ENCODE measurements at regions not wholly inside any gene's neighbourhood (a gene's known extent, or its start where the extent isn't known, plus 50 kb on each side); places are given as distances from the start of the nearest gene placed in this dataset.

DNA sequence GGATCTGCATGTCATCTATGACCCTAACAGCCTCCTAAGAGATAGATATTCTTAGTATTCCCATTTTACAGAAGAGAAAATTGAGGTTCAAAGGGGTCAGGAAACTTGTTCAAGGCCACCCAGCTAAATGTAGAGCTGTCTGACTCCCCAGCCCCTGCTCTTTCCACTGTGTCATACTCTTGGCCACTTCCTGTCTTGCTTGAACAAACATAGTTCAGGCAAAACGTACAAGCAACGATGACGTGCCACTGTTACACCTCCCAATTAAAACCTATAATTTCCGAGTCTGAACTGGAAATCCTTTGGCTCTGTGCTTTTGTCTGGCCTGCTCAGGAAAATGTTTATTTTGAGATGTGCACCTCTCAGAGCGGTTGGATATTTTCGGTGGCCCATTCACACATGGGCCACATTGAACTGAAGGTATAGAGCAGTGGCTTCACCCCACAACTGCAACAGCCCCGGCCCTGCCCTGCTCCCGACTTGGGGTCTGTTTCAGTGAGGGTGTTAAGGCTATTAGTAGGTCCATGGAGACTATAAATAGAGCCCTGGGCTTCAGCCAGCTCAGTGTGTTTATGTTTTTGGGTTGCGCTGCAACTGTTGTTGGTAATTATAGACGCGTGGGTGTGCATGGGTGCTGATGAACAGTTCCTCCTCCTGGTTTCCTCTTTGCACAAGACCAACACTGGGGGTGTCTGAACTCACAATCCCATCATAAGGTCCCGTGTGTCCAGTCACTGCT, 172.3 kb upstream of the ADO start:
- no peak overlapping the region for H3K4me3 ChIP-seq (replicated peaks; ENCODE audit: low read depth, low read length)
- TF ChIP-seq, protein P1, sequence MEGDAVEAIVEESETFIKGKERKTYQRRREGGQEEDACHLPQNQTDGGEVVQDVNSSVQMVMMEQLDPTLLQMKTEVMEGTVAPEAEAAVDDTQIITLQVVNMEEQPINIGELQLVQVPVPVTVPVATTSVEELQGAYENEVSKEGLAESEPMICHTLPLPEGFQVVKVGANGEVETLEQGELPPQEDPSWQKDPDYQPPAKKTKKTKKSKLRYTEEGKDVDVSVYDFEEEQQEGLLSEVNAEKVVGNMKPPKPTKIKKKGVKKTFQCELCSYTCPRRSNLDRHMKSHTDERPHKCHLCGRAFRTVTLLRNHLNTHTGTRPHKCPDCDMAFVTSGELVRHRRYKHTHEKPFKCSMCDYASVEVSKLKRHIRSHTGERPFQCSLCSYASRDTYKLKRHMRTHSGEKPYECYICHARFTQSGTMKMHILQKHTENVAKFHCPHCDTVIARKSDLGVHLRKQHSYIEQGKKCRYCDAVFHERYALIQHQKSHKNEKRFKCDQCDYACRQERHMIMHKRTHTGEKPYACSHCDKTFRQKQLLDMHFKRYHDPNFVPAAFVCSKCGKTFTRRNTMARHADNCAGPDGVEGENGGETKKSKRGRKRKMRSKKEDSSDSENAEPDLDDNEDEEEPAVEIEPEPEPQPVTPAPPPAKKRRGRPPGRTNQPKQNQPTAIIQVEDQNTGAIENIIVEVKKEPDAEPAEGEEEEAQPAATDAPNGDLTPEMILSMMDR (IDR thresholded peaks at IDR 0.05; ENCODE audit: low read length, missing control alignments), result no peak
- no peak for DNase-seq (ENCODE audit: low read depth)

DNA sequence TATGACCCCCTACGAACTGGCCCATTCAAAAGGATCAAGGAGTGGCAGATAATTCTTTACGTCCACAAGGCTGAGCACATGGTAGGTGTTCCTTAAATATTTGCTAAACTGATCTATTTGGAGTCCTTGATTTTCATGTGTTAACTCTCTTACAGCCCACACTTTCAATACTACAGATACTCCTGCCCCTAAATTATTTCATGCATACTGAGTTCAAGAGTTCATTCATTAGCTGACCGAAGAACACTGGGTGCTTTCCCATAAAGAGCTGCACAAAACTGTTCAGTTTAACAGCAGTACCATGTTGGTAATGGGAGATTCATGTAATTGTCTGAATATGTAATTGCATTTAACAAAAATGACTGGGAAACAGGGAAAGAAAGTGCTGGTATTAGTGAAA, 170.5 kb upstream of the ADO start:
- H3K4me3 ChIP-seq (replicated peaks; ENCODE audit: low read depth, low read length), result no peak overlapping the region
- TF ChIP-seq, protein P1 (IDR thresholded peaks at IDR 0.05; ENCODE audit: low read length, missing control alignments), result no peak
- no peak for DNase-seq (ENCODE audit: low read depth)

DNA sequence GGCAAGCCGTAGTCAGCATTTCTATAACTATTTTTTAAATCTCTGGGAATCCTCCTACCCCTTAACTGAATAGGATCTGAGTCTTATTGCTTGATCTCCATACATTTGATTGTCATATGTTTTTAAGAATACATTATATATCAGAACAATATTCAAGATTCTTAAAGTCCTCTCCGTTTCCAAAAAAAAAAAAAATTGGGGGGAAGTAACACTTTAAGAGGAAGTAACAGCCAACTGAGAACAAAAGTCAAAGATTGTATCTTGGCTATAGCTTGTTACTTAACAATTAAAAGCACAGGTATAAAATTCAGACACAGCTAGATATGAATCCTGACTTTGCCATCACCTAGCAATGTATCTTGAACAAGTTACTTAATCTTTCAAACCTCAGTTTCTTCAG, 169.9 kb upstream of the ADO start:
- H3K4me3 ChIP-seq (replicated peaks; ENCODE audit: low read depth, low read length), result no peak overlapping the region
- TF ChIP-seq, protein P1 (IDR thresholded peaks at IDR 0.05; ENCODE audit: low read length, missing control alignments), result no peak
- no peak for DNase-seq (ENCODE audit: low read depth)

DNA sequence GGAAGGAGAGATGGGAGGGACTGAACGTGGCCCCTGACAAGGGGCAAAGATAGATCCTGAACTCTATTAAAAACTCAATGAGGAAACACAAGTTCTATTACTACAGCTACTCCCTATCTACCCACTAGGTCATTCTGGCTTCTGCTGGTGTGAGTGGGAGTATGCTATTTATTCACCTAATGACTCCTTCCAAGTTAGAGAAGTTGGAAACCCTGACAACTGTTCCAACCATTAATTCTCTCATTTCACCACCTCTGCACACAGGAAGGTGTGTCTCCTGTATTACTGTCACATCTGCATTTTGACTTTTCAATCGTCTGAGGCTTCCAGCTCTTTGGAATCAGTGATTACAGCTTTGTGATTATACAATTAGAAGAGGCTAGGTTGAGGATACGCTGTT, 169.4 kb upstream of the ADO start:
- TF ChIP-seq, protein P1 (IDR thresholded peaks at IDR 0.05; ENCODE audit: low read length, missing control alignments), result no peak
- no peak for DNase-seq (ENCODE audit: low read depth)
- H3K4me3 ChIP-seq (replicated peaks; ENCODE audit: low read depth, low read length), result no peak overlapping the region

DNA sequence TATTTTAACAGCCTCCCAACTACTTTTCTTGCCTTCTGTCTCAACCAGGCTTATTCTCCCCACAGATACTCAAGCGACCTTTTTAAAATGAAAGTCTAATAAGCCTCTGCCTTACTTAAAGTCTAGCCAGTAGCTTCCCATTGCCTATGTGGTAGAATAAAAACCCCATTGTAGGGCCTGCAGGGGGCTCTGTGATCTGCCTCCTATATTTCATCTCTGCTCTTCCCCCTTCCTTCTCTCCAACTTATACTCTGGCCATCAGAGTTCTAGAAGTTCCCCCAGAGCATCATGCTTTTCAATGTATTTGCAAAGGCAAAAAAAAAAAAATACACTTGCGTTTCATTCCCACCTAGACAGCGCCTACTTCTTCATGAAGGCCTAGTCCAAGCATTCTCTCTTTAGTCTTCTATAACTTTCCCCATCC, 167.7 kb upstream of the ADO start:
- TF ChIP-seq, protein P1 (IDR thresholded peaks at IDR 0.05; ENCODE audit: low read length, missing control alignments), result peak; percentile 11
- no peak for DNase-seq (ENCODE audit: low read depth)
- peak overlapping the region; percentile 32 for H3K4me3 ChIP-seq (replicated peaks; ENCODE audit: low read depth, low read length)

DNA sequence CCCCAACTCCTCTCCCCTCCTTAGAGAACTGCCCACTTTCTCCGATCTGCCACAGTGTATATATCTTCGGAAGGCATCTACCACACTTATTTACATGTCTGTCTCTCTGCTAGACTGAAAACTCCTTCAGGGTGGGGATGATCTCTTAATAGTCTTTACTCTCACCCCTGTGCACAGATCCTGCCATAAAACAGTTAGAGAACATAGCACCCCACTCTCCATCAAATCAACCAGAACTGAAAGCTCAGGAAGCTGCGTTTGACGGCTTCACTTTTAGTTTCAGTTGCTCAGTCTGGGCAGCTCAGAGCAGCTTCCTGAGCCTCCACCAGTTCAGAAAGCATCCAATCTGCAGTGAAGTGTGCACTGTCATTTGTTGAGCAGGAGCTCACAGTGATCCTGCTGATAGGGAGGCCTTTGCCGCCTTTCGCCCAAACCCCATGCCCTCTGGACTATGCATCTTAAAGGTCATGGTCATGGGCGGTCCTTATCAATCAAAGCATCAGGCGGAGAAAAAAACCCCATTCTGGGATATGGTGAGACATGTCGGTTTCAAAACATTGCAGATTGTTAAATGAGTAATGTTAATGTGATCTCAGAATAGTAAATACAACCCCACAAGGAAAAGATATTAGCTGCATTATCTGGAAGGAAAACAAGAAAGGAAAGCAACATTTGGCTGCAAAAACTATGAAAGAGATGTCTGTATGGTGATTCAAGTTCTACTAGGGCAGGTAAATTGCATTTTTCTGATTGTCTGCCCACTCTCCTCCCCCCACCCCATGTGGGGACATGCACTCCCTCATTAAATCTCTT, 167.1 kb upstream of the ADO start:
- H3K4me3 ChIP-seq (replicated peaks; ENCODE audit: low read depth, low read length), result peak overlapping the region; percentile 32
- DNase-seq (ENCODE audit: low read depth), result peak; percentile 46
- TF ChIP-seq, protein P1 (IDR thresholded peaks at IDR 0.05; ENCODE audit: low read length, missing control alignments), result no peak
